ENCODE measurements at regions not wholly inside any gene's neighbourhood (a gene's known extent, or its start where the extent isn't known, plus 50 kb on each side); places are given as distances from the start of the nearest gene placed in this dataset.

DNA sequence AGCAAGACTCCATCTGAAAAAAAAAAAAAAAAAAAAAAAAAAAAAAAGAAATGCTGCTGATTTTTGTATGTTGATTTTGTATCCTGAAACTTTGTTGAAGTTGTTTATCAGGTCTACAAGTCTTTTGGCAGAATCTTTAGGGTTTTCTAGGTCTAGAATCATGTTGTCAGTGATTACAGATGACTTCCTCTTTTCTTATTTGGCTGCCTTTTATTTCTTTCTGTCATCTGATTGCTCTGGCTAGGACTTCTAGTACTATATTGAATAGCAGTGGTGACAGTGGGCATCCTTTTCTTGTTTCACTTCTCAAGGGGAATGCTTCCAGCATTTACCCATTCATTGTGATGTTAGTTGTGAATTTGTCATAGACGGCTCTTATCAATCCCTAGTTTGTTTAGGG lies 334.4 kb downstream of the SPRY1 start:
- TF ChIP-seq, protein P1, sequence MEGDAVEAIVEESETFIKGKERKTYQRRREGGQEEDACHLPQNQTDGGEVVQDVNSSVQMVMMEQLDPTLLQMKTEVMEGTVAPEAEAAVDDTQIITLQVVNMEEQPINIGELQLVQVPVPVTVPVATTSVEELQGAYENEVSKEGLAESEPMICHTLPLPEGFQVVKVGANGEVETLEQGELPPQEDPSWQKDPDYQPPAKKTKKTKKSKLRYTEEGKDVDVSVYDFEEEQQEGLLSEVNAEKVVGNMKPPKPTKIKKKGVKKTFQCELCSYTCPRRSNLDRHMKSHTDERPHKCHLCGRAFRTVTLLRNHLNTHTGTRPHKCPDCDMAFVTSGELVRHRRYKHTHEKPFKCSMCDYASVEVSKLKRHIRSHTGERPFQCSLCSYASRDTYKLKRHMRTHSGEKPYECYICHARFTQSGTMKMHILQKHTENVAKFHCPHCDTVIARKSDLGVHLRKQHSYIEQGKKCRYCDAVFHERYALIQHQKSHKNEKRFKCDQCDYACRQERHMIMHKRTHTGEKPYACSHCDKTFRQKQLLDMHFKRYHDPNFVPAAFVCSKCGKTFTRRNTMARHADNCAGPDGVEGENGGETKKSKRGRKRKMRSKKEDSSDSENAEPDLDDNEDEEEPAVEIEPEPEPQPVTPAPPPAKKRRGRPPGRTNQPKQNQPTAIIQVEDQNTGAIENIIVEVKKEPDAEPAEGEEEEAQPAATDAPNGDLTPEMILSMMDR (IDR thresholded peaks at IDR 0.05; ENCODE audit: low read depth, low read length, poor library complexity, severe bottlenecking): no peak
- no peak for TF ChIP-seq EZH2phosphoT487 (IDR thresholded peaks at IDR 0.05; ENCODE audit: borderline replicate concordance, low read length)
- no peaks in the 10 kb centered on the region for H3K79me2 ChIP-seq (ENCODE audit: control insufficient read depth, low read length)
- H3K27me3 ChIP-seq (ENCODE audit: control insufficient read depth, low read length): no peaks in the 10 kb centered on the region
- H3K4me2 ChIP-seq (ENCODE audit: low read length): no peak overlapping the region
- H3K27ac ChIP-seq (ENCODE audit: low read depth, low read length): no peak overlapping the region
- no peaks in the 10 kb centered on the region for H3K9me3 ChIP-seq (ENCODE audit: control insufficient read depth, insufficient read depth, low read length)
- H3K4me1 ChIP-seq (ENCODE audit: control insufficient read depth, low read length): no peaks in the 10 kb centered on the region
- H4K20me1 ChIP-seq (ENCODE audit: control insufficient read depth, insufficient read depth, low read depth, low read length): no peaks in the 10 kb centered on the region
- no peaks in the 10 kb centered on the region for H3K9me2 ChIP-seq (replicated peaks; ENCODE audit: control insufficient read depth, low read length)
- H3K4me3 ChIP-seq (ENCODE audit: low read length): no peak overlapping the region
- H3F3A ChIP-seq (ENCODE audit: control insufficient read depth, insufficient read depth): no peaks in the 10 kb centered on the region
- no peaks in the 10 kb centered on the region for H3K36me3 ChIP-seq (ENCODE audit: control insufficient read depth, low read length)

DNA sequence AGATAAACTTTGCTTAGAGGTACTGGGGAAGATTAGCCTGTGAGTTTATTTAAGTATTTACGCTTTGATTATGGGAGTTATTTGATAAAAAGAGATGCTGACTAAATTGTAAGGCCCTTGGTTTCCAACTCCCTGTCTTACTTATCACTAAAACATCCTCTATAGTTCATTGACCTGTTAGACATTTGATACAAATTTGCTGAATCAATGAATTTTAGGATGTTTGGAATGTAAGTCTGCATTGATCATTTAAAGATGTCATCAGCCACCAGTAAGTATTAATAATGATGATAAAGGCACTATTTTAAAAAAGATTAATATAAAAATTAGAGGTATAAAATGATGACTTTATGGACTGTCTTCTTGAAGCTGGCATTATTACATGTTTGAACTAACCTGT lies 340.6 kb downstream of the SPRY1 start:
- Histone ChIP-seq H3K36me3 (ENCODE audit: control insufficient read depth, low read length) (no peaks in the 10 kb centered on the region), H3F3A (ENCODE audit: control insufficient read depth, insufficient read depth) (no peaks in the 10 kb centered on the region)
- TF ChIP-seq, protein P1 (IDR thresholded peaks at IDR 0.05; ENCODE audit: low read depth, low read length, poor library complexity, severe bottlenecking): no peak
- no peak for TF ChIP-seq EZH2phosphoT487 (IDR thresholded peaks at IDR 0.05; ENCODE audit: borderline replicate concordance, low read length)

DNA sequence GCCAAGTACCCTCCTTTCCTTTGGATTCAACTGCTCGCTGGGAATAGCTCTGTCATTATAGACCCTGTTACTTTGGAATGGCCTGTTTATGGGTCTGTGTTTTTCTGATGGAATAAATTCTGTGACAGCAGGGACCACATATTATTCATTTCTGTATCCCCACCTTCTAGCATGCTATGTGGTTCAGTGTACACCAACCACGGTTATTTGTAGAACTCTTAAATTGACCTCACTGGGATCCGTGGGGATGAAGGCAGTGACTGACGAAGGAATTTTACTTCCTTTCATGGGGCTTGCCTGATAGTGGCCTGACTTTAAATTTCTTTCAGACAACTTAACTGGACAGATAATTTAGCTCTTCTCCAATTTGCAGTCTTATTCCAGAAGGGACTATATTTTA lies 343.2 kb downstream of the SPRY1 start:
- H3K9me2 ChIP-seq (replicated peaks; ENCODE audit: control insufficient read depth, low read length): no peaks in the 10 kb centered on the region
- no peaks in the 10 kb centered on the region for H3K9me3 ChIP-seq (ENCODE audit: control insufficient read depth, insufficient read depth, low read length)
- H3K79me2 ChIP-seq (ENCODE audit: control insufficient read depth, low read length): no peaks in the 10 kb centered on the region
- no peaks in the 10 kb centered on the region for H3F3A ChIP-seq (ENCODE audit: control insufficient read depth, insufficient read depth)
- H3K4me2 ChIP-seq (ENCODE audit: low read length): no peak overlapping the region
- TF ChIP-seq EZH2phosphoT487 (IDR thresholded peaks at IDR 0.05; ENCODE audit: borderline replicate concordance, low read length): no peak
- TF ChIP-seq, protein P1 (IDR thresholded peaks at IDR 0.05; ENCODE audit: low read depth, low read length, poor library complexity, severe bottlenecking): no peak
- H4K20me1 ChIP-seq (ENCODE audit: control insufficient read depth, insufficient read depth, low read depth, low read length): no peaks in the 10 kb centered on the region
- no peak overlapping the region for H3K27ac ChIP-seq (ENCODE audit: low read depth, low read length)
- H3K36me3 ChIP-seq (ENCODE audit: control insufficient read depth, low read length): no peaks in the 10 kb centered on the region
- H3K4me1 ChIP-seq (ENCODE audit: control insufficient read depth, low read length): no peaks in the 10 kb centered on the region
- H3K27me3 ChIP-seq (ENCODE audit: control insufficient read depth, low read length): no peaks in the 10 kb centered on the region
- H3K4me3 ChIP-seq (ENCODE audit: low read length): no peak overlapping the region

More for the DNA sequence above, 340.6 kb downstream of the SPRY1 start:
- Histone ChIP-seq H3K4me3 (ENCODE audit: low read length) (no peak overlapping the region), H3K4me2 (ENCODE audit: low read length) (no peak overlapping the region), H3K79me2 (ENCODE audit: control insufficient read depth, low read length) (no peaks in the 10 kb centered on the region), H3K9me3 (ENCODE audit: control insufficient read depth, insufficient read depth, low read length) (no peaks in the 10 kb centered on the region), H3K27me3 (ENCODE audit: control insufficient read depth, low read length) (no peaks in the 10 kb centered on the region), H3K4me1 (ENCODE audit: control insufficient read depth, low read length) (no peaks in the 10 kb centered on the region), H3K9me2 (replicated peaks; ENCODE audit: control insufficient read depth, low read length) (no peaks in the 10 kb centered on the region), H4K20me1 (ENCODE audit: control insufficient read depth, insufficient read depth, low read depth, low read length) (no peaks in the 10 kb centered on the region), H3K27ac (ENCODE audit: low read depth, low read length) (no peak overlapping the region)

DNA sequence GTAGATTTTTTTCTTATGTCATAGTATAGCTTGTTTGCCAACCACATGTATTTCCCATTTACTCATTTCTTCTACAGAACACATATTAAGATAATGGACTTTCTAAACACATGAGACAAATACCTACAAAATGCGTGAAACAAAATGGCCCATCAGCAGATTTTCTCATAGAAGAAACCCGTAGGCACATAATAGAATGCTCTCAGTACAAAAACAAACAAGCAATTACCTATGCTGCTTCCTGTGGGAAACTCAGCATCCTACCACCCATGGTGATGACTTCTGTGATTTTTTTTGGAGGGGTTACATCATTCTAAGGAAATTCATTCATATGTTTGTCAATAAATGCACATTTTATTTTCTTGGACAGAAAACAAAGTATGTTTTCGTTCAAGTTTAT lies 343.6 kb downstream of the SPRY1 start:
- Histone ChIP-seq H3K9me2 (replicated peaks; ENCODE audit: control insufficient read depth, low read length) (no peaks in the 10 kb centered on the region), H3K4me2 (ENCODE audit: low read length) (no peak overlapping the region), H3K79me2 (ENCODE audit: control insufficient read depth, low read length) (no peaks in the 10 kb centered on the region)

More for the DNA sequence above, 343.6 kb downstream of the SPRY1 start:
- no peak for TF ChIP-seq EZH2phosphoT487 (IDR thresholded peaks at IDR 0.05; ENCODE audit: borderline replicate concordance, low read length)
- TF ChIP-seq, protein P1 (IDR thresholded peaks at IDR 0.05; ENCODE audit: low read depth, low read length, poor library complexity, severe bottlenecking): no peak
- H3K27ac ChIP-seq (ENCODE audit: low read depth, low read length): no peak overlapping the region
- no peaks in the 10 kb centered on the region for H3F3A ChIP-seq (ENCODE audit: control insufficient read depth, insufficient read depth)
- H3K27me3 ChIP-seq (ENCODE audit: control insufficient read depth, low read length): no peaks in the 10 kb centered on the region
- H4K20me1 ChIP-seq (ENCODE audit: control insufficient read depth, insufficient read depth, low read depth, low read length): no peaks in the 10 kb centered on the region
- no peaks in the 10 kb centered on the region for H3K36me3 ChIP-seq (ENCODE audit: control insufficient read depth, low read length)
- H3K4me1 ChIP-seq (ENCODE audit: control insufficient read depth, low read length): no peaks in the 10 kb centered on the region
- no peak overlapping the region for H3K4me3 ChIP-seq (ENCODE audit: low read length)
- H3K9me3 ChIP-seq (ENCODE audit: control insufficient read depth, insufficient read depth, low read length): no peaks in the 10 kb centered on the region

Measured in DOHH2 (cell line).